NCI-H2029 treated with DMSO at 0.1 percent for 48 hours (cell line): ENCODE measurements at regions not wholly inside any gene's neighbourhood (a gene's known extent, or its start where the extent isn't known, plus 50 kb on each side); places are given as distances from the start of the nearest gene placed in this dataset.
A peak's percentile ranks its signal among the peaks of the same experiment; 100 is the strongest.
"Not testable (repeated sequence)": the region's sequence is repeated elsewhere in the genome, so short reads cannot be mapped to it uniquely, and the experiment has no call there.

Experiments
- DNase-seq: peaks from one replicate; lab custom pipeline; 2025; lab: John Stamatoyannopoulos, UW

DNA sequence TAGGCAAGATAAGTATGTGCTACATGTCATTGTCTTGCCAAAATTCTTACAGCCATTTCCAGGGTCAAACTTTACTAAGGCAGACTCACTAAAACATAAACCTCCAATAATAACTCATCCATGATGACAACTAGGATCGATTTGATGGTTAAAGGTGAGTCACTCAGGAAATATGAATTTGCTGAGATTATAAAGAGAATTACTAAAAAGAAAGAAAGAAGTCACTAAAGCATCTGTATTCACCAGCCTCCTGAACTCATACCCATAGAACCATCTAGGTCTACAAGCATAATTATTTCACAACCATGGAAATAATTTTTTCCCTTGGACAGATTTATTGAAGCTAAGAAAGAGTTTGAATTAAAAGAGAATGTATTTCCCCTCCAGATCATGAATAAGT lies 258.6 kb downstream of the TLE1 start:
- no peak for DNase-seq

DNA sequence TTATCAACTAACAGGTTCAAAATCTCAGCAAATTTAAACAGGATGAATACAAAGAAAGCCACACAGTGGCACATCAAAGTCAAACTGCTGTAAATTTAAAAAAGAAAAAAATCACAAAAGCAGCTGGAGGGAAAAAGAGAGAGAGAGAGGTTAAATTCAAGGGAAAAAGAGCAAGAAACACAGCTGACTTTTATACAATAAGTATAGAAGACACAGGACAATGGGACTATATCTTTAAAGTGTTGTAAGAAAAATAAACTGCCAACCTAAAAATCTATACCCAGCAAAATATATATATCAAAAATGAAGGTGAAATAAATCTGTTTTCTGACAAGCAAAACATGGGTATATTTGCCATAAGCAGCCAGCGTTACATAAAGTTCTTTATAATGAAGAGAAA lies 261.5 kb downstream of the TLE1 start:
- DNase-seq, result no peak

DNA sequence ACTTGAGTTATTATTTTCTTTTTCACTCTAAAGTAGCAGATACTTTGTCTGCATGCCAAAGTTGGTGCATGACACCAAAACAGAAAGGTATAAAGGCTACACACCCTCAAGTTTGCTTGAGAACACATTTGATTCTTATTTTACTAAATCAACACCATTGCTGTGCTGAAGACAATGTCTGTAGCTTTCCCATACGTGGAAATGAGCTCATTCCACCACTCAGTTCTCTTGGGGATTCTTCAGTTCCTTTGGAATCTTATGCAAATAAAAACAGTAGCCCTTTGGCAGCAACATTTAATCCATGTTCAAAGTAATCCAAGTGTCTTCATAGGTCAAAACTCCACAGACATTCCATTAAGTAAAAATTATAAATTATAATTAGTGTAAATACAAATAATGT lies 264.9 kb downstream of the TLE1 start:
- DNase-seq, result no peak

DNA sequence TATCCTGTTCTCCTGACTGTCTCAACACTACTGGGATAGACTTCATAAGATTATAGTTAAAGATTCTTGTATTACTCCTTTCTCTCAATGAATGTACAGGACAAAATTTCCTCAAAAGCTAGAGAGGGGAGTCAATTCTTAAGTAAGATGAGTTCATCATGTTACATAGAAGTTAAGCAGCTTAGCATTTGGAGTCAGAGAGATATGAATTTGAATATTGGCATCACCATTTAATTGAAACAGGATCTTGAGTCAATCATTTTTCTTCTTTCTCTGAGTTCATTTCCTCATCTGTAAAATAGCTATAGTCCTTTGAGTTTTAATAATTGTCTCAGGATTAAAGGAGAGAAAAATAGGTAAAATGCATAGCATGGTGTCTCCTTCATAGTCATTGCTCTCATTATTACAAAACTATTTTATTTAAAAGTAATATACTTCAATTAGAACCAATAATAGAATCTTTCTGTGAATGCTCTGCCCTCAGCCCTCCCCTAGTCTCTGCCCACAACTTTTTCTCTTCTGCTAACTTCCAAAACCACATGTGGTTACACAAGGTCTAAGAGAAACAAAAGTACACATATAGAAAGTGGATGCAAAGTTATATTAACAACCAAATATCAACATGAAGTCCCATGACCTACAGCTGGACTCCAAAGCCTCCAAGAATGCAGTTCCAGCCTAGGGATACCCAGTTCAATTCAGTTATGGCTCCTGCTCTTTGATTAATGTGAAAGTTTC lies 265.6 kb downstream of the TLE1 start:
- no peak for DNase-seq

DNA sequence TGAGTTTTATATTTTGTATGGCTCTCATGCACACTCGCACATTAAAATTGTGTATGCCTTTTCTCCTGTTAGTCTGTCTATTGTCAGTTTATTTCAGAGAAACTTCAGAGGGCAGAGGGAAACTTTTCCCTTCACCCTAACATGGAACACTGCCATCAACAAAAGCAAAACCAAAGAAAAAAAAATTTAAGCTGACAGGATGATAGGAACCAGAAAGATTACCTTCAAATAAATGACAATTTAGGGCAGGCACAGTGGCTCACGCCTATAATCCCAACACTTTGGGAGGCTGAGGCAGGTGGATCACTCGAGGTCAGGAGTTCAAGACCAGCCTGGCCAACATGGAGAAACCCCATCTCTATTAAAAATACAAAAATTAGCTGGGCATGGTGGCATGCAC lies 268.3 kb downstream of the TLE1 start:
- not testable (repeated sequence) for DNase-seq

DNA sequence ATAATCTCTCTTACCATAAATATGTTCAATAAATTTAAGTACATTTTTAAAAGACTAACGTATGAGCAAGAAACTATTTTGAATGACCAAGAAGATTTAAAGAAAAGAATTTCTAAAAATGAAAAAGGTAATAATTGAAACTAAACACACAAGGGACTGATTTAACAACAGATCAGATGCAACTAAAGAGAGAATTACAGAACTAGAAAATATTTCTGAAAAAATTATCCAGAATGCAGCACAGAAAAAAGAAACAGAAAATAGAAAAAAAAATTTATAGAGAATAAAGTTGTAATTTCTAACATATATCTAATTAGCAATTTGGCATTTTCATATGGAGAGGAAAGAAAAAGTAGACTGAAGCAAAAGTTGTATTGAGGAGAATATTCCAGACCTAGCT lies 269.3 kb downstream of the TLE1 start:
- DNase-seq, result no peak

DNA sequence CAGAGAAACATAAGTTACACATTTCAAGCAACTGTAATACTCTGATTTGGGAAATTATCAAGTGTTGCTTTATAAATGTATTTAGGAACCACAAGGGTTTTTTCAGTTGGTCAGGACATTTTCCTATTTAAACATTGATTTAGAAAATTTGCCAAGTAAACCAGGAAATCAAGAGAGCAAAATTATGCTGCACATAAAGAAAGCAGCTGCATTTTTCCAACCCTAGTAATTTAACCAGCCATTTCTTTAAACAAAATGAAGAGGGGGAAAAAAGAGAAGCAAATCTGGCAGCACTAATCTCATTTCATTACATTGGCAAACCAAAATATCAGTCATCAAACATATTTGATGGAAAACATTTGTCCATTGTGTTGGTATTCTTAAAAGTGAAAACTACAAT lies 271.4 kb downstream of the TLE1 start:
- DNase-seq, result no peak

DNA sequence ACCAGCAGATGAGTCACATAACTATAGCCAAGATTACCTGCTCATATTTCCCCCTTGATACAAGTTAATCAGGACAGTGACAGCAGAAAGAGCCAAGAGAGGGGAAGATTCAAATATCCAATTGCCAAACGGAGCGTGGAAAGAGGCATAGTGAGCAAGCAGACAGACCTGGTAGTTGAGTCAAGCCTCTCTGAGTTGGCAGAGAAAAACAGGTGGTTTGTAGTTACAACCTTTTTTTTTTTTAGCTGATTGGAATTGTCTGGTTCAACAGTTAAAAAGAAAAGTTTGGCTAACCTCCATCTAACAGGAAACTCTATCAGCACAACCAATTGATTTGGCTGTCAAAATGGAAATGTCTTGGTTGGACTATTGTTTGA lies 272.1 kb downstream of the TLE1 start:
- DNase-seq, result no peak

DNA sequence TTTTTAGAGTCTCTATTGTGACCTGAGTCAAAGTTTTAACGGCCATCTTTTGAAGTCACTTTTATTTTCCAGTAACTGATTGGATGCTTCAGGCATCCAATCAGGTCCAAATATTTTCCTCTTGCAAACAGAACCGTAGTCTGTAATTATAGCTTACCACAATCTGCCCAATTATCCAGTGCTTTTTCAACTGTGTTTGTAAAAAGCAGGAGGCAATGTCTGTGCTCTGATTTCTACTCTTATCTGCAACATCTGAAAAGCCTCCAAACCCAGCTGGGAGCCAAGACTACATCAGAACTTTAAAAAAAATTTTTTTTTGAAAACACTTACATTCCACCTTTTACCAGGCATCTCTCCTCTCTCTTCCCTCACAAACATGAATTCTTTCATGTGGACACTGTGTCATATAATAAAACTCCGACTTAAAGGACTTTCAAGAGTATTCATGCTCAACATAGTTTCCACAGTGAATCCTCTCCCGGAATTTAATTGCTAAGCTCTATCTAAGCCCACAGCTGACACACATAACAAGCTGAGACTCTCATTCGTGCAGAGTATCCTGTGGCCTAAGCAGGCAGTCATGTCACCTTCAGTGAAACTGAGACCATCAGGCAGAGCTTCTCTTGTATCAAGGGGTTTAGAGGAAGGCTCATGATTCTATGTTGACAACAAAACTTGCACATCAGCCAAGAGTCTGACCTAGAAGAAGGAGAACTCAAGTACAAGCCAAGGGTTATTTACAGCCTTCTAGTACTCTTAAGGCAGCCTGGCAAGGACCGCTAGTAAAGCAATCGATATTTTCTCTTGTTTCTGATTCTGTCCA lies 272.7 kb downstream of the TLE1 start:
- DNase-seq, result peak; percentile 80

DNA sequence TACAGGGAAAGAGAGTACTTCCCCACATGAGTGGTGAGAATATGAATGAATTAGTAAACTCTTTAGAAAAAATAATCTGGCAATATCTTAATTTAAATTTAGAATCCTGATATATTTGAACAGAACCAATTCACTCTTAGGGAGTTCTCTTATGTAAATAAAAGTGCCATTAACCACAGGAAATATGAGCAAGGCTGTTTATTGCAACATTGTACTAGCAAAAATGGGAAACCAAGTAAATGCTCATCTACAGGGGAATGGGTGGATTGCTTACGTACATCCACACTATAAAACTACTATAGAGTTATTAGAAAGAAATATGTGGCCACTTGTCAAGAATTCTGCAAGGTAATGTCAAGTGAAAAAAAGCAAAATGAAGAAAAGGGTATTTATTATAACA lies 274.5 kb downstream of the TLE1 start:
- no peak for DNase-seq

DNA sequence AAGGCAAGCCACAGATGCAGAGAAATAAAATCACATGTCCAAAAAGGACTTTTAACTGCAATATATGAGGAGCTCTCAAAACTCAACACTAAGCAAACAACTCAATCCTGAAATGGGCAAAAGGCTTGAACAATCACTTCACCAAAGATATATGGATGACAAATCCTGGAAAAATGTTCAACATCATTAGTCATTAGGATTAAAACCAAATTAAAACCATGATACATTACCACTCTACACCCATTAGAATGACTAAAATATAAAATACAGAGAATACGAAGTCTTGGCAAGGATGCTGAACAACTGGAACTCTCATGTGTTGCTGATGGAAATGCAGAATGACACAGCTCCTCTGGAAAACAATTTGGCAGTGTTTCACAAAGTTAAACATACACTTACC lies 277.4 kb downstream of the TLE1 start:
- DNase-seq, result peak; percentile 78

DNA sequence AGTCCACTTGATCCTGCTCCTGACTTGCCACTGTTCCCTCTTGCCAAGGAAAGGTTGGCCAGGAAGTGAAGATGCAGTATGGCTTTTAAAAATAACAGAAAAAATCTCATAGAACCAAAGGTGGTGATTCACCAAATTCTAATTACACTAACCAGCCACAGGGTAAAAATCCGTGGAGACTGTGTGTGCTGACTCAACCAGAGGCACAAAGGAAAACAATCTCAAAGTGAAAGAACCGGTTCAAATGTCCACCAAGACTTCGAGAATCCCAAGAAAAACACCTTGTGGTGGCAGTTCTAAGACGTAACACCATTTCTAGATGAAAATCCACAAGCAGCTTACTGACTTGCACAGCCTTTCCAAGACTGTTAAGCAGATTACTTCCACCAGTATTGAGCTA lies 279.1 kb downstream of the TLE1 start:
- no peak for DNase-seq

DNA sequence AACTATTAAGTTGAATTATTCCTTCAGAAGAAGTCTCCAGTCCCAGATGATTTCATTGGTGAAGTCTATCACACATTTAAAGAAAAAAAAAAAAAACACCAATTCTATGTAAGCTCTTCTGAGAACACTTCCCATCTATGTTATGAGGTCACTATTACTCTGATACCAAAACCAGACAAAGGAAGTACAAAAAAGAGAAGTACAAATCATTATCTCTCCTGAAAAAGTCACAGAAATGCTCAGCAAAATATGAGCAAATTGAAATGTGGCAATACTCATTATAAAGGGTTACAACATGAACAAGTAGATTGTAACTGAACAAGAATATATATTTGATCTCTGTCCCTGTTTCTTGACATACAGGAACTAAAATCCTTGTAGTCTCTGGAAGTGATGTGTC lies 280.4 kb downstream of the TLE1 start:
- no peak for DNase-seq

DNA sequence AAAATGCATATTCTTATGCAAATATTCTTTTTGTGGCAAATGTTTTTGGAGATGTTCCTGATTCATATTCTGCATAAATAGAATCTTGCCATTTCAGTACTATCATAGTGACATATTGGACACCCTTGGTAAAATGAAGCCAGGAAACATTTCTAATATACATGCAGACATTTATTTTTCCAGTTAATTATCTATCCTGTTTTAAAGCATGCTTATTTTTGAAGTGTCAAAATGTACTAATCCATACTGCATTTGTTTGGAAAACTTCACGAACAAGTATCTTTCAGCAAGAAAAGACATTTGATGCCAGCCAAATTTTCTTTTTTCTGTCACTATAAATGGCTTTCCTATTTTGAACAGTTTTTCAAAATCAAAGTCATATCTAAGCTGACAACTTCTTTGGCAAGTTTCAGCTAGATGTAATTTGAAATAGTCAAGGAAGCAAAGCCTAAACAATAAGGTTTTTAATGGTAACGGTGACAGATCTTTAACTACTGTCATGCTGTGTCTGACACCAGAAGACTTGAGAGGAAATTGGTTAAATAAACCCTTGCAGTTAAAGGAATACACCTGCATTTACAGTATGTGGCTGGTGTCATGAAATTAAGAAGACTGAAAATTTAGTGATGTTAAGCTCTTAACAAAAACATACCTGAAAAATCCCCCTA lies 284.3 kb downstream of the TLE1 start:
- DNase-seq, result no peak

DNA sequence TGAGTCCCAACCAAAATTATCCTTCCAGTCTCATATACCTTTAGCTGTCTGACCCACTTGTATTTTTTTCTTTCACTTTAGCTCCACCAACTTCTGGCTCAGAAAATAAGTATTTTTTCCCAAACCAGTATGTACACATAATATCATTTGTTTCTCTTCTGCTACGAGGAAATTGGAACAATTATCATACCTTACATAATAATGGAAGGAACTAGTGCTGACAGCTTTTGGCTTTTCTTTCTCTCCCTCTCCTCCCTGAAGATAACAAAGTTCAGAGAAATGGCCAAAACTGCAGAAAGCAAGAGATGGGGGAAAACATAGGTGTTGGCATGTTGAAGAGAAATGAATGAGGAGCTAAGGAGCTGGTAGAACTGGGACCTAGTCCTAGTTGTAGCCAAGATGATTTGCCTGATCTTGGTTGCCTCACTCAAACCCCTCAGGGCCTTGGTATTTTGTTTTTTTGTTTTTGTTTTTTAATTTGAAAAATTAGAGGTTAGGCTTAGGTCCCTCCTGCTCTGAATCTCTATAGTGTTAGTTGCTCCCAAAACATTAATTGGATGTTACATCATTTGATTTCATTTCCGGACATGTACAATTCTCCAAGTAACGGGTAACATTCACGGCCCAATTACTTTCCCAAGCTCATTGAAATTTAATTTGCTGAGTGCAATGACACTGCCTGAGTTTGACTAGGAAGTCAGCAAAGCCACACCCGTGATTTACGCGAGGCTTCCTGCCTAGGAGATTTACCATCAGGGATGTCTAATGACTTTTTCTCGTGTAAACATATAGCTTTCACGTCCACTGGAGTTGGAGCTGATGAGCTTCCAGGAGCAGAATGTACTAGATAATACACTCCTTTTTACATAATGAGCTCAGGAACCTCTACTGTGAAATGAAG lies 291.6 kb downstream of the TLE1 start:
- no peak for DNase-seq

DNA sequence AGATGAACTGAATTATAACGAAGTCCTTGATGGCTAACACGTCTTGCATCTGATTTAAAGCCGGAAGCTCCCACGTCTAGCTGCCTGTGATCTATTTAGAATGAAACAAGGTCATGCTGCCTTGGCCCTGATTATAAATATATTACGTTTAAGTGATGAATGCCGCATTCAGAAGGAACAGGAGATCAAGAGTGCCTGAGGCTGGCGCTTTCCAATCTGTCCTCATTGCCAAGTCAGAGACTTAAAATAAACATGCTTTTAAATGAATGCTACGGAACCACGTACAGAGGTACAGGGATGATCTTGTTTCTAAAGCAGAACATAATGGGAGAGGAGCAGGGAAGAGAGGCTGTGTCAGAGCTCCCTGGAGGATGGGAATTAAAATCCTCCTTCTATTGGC lies 292.8 kb downstream of the TLE1 start:
- no peak for DNase-seq

DNA sequence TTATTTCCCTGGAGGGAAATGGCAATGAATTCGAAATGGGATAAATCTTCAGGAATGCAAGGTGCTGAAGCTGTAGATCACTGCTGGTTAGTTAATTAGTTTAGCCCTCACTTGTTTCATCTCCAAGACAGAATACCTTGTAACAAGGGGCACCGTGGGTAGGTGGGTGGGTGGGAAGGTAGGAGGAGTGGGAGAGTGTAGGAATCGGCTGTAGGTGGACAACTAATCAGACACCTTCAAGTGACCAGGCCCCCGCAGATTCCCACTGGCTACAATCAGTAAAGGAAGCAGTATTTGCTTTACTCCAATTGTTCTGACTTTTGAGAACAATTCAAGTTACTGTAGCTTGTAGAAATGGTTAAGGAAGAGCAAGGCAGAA lies 293.7 kb downstream of the TLE1 start:
- no peak for DNase-seq

DNA sequence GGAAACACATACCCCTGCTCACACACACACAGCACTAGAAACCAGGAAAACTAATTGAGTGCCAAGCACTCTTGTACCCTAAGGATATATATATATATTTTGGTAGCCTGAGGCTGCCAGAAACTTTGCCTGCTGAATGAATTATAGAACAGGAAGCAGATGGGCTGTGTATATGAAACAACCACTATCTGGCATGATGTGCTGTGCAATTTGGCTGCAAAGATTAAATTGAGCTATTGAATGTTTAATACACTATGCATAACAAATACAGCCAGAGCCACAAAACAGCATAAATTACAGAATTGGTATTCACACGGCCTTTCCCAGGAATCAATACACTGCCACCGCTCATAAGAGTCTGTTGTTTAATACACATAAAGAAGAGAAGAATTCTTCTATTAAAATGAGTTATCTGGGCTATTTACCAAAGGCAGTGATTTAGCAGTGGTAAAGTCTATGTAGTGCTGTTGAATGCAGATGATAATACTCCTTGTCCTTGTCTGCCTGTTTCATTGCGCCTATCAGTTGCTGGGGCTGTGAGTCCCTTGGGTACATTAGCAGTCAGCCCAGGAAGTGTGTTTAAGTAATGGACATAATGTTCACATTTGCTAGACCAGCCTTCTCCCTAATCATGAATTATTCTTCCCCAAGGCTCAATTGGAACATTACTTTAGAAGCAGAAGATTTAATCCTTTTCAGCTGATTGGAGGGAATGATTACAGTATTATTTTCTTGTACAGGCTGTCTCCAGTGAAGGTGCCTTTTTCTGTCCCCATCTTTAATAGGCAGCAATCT lies 294.3 kb downstream of the TLE1 start:
- no peak for DNase-seq

DNA sequence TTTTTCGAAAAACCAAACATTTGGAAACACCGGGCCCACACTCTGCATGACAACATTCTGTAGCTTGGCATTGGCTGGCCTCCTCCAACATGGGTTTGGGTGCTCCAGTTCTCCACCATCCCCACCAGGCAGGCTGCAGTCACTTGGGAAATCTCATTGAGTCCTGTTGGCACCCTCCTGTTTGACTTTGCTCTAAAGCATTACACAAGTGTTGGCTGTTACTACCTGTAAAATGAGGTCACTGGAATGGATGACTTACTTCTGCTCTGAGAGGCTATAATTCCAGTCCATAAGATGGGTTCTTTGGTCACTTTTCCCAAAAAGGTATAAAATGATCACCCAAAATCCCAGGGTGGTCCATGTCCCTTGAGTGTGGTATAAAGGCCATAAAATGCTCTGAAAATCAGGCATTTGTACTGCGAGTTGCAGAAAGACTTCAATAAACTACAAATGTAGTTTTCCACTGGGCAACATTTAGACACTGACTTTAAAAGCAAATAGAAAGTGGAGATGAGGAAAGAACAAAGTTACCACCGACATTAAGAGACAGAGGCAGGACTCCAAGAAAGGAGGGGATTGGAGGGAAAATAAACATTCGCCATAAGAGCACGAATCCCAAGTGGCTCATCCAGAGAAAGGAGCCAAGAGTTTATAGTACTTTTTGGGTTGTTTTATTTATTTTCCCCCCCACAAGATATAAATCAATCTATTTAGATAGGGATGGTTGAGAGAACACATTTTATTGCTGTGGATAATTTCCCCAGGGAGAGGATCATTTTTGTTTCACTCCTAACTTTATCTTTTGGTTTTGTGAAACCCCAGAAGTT lies 295.1 kb downstream of the TLE1 start:
- DNase-seq, result peak; percentile 17

DNA sequence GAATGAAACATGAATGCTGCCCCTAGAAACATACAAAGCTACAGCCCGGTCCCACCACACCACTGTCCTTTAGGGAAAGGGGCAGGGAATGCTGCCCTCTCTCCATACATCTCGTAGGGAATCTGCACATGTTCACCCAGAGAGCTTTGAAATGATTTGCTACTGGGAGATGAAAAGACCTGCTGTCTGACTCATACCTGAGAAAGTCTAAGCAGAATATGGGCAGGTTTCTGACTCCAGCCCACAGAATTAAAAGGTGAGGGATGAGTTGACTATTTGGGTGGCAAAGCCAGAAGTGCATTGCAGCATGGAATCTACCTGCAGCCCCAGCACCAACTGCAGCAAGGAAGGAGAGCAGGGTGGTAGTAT lies 297.9 kb downstream of the TLE1 start:
- DNase-seq, result no peak
